KMS-11 (cell line): ENCODE measurements at regions not wholly inside any gene's neighbourhood (a gene's known extent, or its start where the extent isn't known, plus 50 kb on each side); places are given as distances from the start of the nearest gene placed in this dataset.
A peak's percentile ranks its signal among the peaks of the same experiment; 100 is the strongest.

Experiments
- H2AFZ ChIP-seq: fragments of 200-600 bp; sonication (generic); 2 replicates; pipeline ENCODE4 v1.6.1; 2016; ENCODE audit warnings: antibody characterized with exemption, mixed run types, low read depth
- H3K27ac ChIP-seq: fragments of 200-600 bp; sonication (generic); 2 replicates; pipeline ENCODE4 v1.6.1; 2016; ENCODE audit warnings: mild to moderate bottlenecking, mixed run types
- H3K27me3 ChIP-seq: fragments of 200-600 bp; sonication (generic); 2 replicates; pipeline ENCODE4 v1.6.1; 2017; ENCODE audit warnings: mild to moderate bottlenecking, low read depth, mixed run types, moderate library complexity; ENCODE audit not compliant: insufficient read depth
- H3K36me3 ChIP-seq: fragments of 200-600 bp; sonication (generic); 2 replicates; pipeline ENCODE4 v1.6.1; 2017; ENCODE audit warnings: mild to moderate bottlenecking, mixed run types; ENCODE audit not compliant: insufficient read depth
- H3K4me1 ChIP-seq: fragments of 200-600 bp; sonication (generic); 2 replicates; pipeline ENCODE4 v1.6.1; 2016; ENCODE audit warnings: mild to moderate bottlenecking, low read depth, mixed run types; ENCODE audit not compliant: poor library complexity, severe bottlenecking
- H3K4me2 ChIP-seq: fragments of 200-600 bp; sonication (generic); 2 replicates; pipeline ENCODE4 v1.7.0; 2016; ENCODE audit warnings: mild to moderate bottlenecking, mixed run types
- H3K4me3 ChIP-seq: fragments of 200-600 bp; sonication (generic); IDR thresholded peaks from 2 replicates; pipeline ENCODE4 v1.6.1; 2017; ENCODE audit warnings: low read depth, low read length, mixed read lengths; ENCODE audit not compliant: insufficient read depth
- H3K79me2 ChIP-seq: fragments of 200-600 bp; sonication (generic); 2 replicates; pipeline ENCODE4 v1.6.1; 2016; ENCODE audit warnings: low read depth, mixed run types; ENCODE audit not compliant: insufficient read depth
- H3K9ac ChIP-seq: fragments of 200-600 bp; sonication (generic); 2 replicates; pipeline ENCODE4 v1.6.1; 2016; ENCODE audit warnings: mild to moderate bottlenecking, mixed run types
- H4K20me1 ChIP-seq: fragments of 200-600 bp; sonication (generic); 2 replicates; pipeline ENCODE4 v1.6.1; 2016; ENCODE audit warnings: mild to moderate bottlenecking, mixed run types; ENCODE audit not compliant: insufficient read depth
- TF ChIP-seq, protein P1 (sequence below): fragments of 200-600 bp; sonication (generic); conservative IDR thresholded peaks from 2 replicates; pipeline ENCODE4 v1.6.1; 2017; ENCODE audit warnings: low read depth, mild to moderate bottlenecking, antibody characterized with exemption, low read length, moderate library complexity, mixed read lengths

DNA sequence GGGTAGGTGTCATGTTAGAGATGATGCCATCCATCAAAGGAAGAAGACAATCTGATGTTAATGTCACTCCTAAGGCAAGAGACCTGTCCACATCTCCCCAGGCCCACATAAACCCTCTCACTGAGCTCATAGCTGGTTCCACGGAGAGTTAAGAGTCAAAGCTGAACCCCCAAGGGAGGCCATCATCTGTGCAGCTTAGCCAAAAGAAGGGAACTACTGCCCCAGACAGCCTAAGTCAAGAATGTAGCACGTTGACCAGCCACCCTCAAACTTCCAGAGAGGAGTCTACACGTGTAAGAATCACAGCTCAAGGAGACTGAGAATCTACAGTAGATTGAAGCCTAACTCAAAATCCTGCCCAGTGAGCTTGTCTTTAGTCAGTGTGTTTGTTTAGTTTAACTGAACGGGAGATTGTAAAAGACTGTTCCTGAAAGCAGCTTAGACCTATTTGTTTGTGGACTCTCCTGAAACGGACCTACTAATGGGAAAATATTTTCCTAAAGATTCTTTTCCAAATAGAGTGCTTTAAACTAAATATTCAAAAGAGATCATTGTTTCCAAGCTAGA lies 192.7 kb upstream of the NFE2L3 start:
- H3K9ac ChIP-seq: no peak overlapping the region
- no peaks in the 10 kb centered on the region for H3K79me2 ChIP-seq
- TF ChIP-seq, protein P1, sequence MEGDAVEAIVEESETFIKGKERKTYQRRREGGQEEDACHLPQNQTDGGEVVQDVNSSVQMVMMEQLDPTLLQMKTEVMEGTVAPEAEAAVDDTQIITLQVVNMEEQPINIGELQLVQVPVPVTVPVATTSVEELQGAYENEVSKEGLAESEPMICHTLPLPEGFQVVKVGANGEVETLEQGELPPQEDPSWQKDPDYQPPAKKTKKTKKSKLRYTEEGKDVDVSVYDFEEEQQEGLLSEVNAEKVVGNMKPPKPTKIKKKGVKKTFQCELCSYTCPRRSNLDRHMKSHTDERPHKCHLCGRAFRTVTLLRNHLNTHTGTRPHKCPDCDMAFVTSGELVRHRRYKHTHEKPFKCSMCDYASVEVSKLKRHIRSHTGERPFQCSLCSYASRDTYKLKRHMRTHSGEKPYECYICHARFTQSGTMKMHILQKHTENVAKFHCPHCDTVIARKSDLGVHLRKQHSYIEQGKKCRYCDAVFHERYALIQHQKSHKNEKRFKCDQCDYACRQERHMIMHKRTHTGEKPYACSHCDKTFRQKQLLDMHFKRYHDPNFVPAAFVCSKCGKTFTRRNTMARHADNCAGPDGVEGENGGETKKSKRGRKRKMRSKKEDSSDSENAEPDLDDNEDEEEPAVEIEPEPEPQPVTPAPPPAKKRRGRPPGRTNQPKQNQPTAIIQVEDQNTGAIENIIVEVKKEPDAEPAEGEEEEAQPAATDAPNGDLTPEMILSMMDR: no peak
- no peaks in the 10 kb centered on the region for H3K27me3 ChIP-seq
- H3K4me1 ChIP-seq: peaks cover 33% of the 10 kb centered on the region
- H4K20me1 ChIP-seq: no peaks in the 10 kb centered on the region
- no peak overlapping the region for H3K4me2 ChIP-seq
- H3K36me3 ChIP-seq: no peaks in the 10 kb centered on the region
- H2AFZ ChIP-seq: no peak overlapping the region
- H3K4me3 ChIP-seq: no peak overlapping the region
- no peak overlapping the region for H3K27ac ChIP-seq

DNA sequence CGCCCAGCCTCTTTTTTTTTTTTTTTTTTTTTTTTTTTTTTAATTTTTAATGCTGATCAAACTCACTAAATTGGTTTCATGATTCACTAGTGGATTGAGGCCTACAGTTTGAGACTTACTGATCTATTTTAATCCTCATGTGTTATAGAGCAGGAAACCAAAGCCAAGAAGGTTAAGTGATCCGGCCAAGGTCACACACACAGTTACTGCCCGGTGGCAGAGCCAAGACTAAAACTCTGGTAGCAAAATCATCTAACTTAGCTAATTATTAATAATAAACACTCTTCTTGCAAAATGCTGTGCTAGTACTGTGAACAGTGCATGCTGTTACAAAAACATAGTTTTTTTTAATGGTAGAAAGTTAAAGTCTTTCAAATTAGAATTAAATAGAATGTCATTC lies 188.3 kb upstream of the NFE2L3 start:
- peak overlapping the region; percentile 30; the same call in 1 of the 2 replicates for H3K9ac ChIP-seq
- no peaks in the 10 kb centered on the region for H3K27me3 ChIP-seq
- peak overlapping the region; percentile 98 for H3K27ac ChIP-seq
- H2AFZ ChIP-seq: peak overlapping the region; percentile 27; the same call in 1 of the 2 replicates
- H3K4me2 ChIP-seq: peak overlapping the region; percentile 99
- H3K36me3 ChIP-seq: no peaks in the 10 kb centered on the region
- H4K20me1 ChIP-seq: no peaks in the 10 kb centered on the region
- TF ChIP-seq, protein P1: no peak
- 0 out of 2 replicates have a peak, but pooled peaks cover 5% of the 10 kb centered on the region for H3K79me2 ChIP-seq
- H3K4me1 ChIP-seq: peaks cover 71% of the 10 kb centered on the region
- H3K4me3 ChIP-seq: no peak overlapping the region

DNA sequence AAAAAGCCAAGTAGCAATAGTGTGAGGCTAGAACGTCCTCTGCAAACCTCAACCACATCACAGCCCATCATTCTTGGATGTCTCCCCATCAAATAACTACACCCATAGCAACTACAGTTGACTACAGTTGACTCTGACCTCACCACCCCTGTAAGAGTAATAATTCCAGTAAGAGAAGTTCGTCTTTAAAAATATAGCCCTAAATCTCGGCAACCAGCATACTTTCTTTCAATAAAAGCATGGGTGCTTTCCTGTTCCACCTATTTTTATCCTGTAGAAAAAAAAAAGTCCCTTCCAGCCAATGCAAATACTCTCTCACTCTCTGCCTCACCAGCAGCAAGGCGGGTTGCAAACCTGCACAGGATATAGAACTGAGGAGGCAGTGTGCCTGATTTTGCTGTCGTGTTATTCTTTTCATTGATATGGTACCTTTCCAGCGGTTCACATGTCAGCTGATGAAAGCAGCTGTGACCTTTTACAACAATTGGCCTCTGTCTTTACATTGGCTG lies 187.5 kb upstream of the NFE2L3 start:
- Histone ChIP-seq H3K4me2 (peak overlapping the region; percentile 99), H4K20me1 (no peaks in the 10 kb centered on the region), H3K9ac (peak overlapping the region; percentile 30; the same call in 1 of the 2 replicates), H3K27ac (peak overlapping the region; percentile 98), H3K4me3 (no peak overlapping the region), H3K27me3 (no peaks in the 10 kb centered on the region), H3K79me2 (0 out of 2 replicates have a peak, but pooled peaks cover 5% of the 10 kb centered on the region), H3K4me1 (peaks cover 79% of the 10 kb centered on the region), H2AFZ (peak overlapping the region; percentile 27; the same call in 1 of the 2 replicates), H3K36me3 (no peaks in the 10 kb centered on the region)
- TF ChIP-seq, protein P1: no peak

DNA sequence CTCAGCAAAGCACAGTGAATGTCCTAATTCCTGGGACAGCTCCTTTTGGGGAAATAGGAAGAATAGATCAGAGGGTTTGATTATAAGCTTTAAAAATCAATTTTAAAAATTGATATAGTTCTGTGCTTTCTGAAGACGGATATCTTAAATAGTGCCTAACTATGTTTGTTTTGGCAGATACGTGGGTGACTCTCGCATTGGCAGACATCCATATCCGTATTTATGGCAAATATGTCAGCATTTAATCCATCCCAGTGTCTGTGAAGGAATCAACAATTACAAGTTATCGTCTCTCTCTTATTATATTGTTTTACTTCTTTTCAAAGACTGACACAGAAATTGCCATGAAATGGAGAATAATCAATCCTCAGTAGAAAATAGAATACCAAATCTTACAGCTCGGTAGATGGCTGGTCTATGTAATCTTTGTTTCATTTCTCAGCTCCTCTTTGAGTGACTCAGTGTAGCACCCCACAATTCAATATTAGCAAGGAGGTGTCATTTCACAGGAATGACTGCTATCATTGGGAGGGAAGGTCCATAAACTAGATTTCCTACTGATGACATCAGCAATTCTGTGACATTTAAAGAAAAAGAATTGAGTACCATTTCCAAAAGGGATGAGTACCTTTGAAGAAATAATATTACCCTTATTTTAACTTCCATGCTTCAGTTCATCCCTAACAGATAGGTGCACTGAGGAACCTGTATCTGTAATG lies 186.4 kb upstream of the NFE2L3 start:
- peak overlapping the region; percentile 30; the same call in 1 of the 2 replicates for H3K9ac ChIP-seq
- H3K4me1 ChIP-seq: peaks cover 89% of the 10 kb centered on the region
- H3K27me3 ChIP-seq: no peaks in the 10 kb centered on the region
- H2AFZ ChIP-seq: no peak overlapping the region
- H3K4me3 ChIP-seq: no peak overlapping the region
- H3K4me2 ChIP-seq: peak overlapping the region; percentile 99
- H3K79me2 ChIP-seq: 0 out of 2 replicates have a peak, but pooled peaks cover 5% of the 10 kb centered on the region
- no peaks in the 10 kb centered on the region for H4K20me1 ChIP-seq
- TF ChIP-seq, protein P1: no peak
- H3K36me3 ChIP-seq: no peaks in the 10 kb centered on the region
- H3K27ac ChIP-seq: peak overlapping the region; percentile 98
